DOHH2 (cell line): ENCODE measurements at regions not wholly inside any gene's neighbourhood (a gene's known extent, or its start where the extent isn't known, plus 50 kb on each side); places are given as distances from the start of the nearest gene placed in this dataset.

Experiments used
- H3F3A ChIP-seq: fragments of 200-600 bp; sonication (generic), shearing (Covaris generic); 2 replicates; pipeline ENCODE4 v1.6.0; 2016; ENCODE audit warnings: antibody characterized with exemption, mild to moderate bottlenecking; ENCODE audit not compliant: control insufficient read depth, insufficient read depth
- H3K27ac ChIP-seq: fragments of 200-600 bp; sonication (generic); 2 replicates; pipeline ENCODE4 v1.5.1; 2014; ENCODE audit warnings: low read depth, mild to moderate bottlenecking, low read length, moderate library complexity
- H3K27me3 ChIP-seq: fragments of 200-600 bp; sonication (generic); 2 replicates; pipeline ENCODE4 v1.6.1; 2014; ENCODE audit warnings: mild to moderate bottlenecking, low read length, mixed read lengths; ENCODE audit not compliant: control insufficient read depth
- H3K36me3 ChIP-seq: fragments of 200-600 bp; sonication (generic); 2 replicates; pipeline ENCODE4 v1.6.1; 2014; ENCODE audit warnings: mild to moderate bottlenecking, low read length, moderate library complexity, mixed read lengths; ENCODE audit not compliant: control insufficient read depth
- H3K4me1 ChIP-seq: fragments of 200-600 bp; sonication (generic); 2 replicates; pipeline ENCODE4 v1.6.1; 2014; ENCODE audit warnings: mild to moderate bottlenecking, low read length, mixed read lengths; ENCODE audit not compliant: control insufficient read depth
- H3K4me2 ChIP-seq: fragments of 200-600 bp; sonication (generic); 2 replicates; pipeline ENCODE4 v1.6.0; 2014; ENCODE audit warnings: mild to moderate bottlenecking, low read length, moderate library complexity
- H3K4me3 ChIP-seq: fragments of 200-600 bp; sonication (generic); 2 replicates; pipeline ENCODE4 v1.5.1; 2014; ENCODE audit warnings: mild to moderate bottlenecking, low read length, mixed read lengths
- H3K79me2 ChIP-seq: fragments of 200-600 bp; sonication (generic); 2 replicates; pipeline ENCODE4 v1.6.1; 2014; ENCODE audit warnings: mild to moderate bottlenecking, low read length, mixed read lengths; ENCODE audit not compliant: control insufficient read depth
- H3K9me2 ChIP-seq: fragments of 200-600 bp; sonication (generic); replicated peaks from 2 replicates; pipeline ENCODE4 v1.6.1; 2014; ENCODE audit warnings: mild to moderate bottlenecking, low read length, mixed read lengths; ENCODE audit not compliant: control insufficient read depth
- H3K9me3 ChIP-seq: fragments of 200-600 bp; sonication (generic); 2 replicates; pipeline ENCODE4 v1.6.1; 2014; ENCODE audit warnings: antibody characterized with exemption, low read length, mixed read lengths; ENCODE audit not compliant: control insufficient read depth, insufficient read depth
- H4K20me1 ChIP-seq: fragments of 200-600 bp; sonication (generic); 2 replicates; pipeline ENCODE4 v1.6.0; 2014; ENCODE audit warnings: low read depth, mild to moderate bottlenecking, antibody characterized with exemption, low read length, moderate library complexity; ENCODE audit not compliant: control insufficient read depth, insufficient read depth
- CTCF ChIP-seq: fragments of 200-600 bp; sonication (generic); IDR thresholded peaks from one replicate; pipeline ENCODE4 v1.5.1; 2014; ENCODE audit warnings: antibody characterized with exemption, mild to moderate bottlenecking, low read depth, low read length; ENCODE audit not compliant: poor library complexity, severe bottlenecking
- EZH2phosphoT487 ChIP-seq: fragments of 200-600 bp; sonication (generic); IDR thresholded peaks from 2 replicates; pipeline ENCODE4 v1.6.1; 2017; ENCODE audit warnings: borderline replicate concordance, mild to moderate bottlenecking, antibody characterized with exemption, low read length, moderate library complexity, mixed read lengths

- no peaks in the 10 kb centered on the region for H3K36me3 ChIP-seq
- TF ChIP-seq EZH2phosphoT487 (no peak), CTCF (no peak)
- H3K4me2 ChIP-seq, result no peak overlapping the region
- H3K9me3 ChIP-seq, result no peaks in the 10 kb centered on the region
- H3K9me2 ChIP-seq, result no peaks in the 10 kb centered on the region
- no peaks in the 10 kb centered on the region for H3K4me1 ChIP-seq
- H3K4me3 ChIP-seq, result no peak overlapping the region
- no peak overlapping the region for H3K27ac ChIP-seq
- no peaks in the 10 kb centered on the region for H4K20me1 ChIP-seq
- no peaks in the 10 kb centered on the region for H3F3A ChIP-seq
- H3K79me2 ChIP-seq, result no peaks in the 10 kb centered on the region
- no peaks in the 10 kb centered on the region for H3K27me3 ChIP-seq
Observed at GRCh38 chr11:13126430-13126829, 117.3 kb downstream of the RASSF10 start.

- Histone ChIP-seq H3K4me1 (no peaks in the 10 kb centered on the region), H3K4me2 (no peak overlapping the region), H3F3A (no peaks in the 10 kb centered on the region), H3K36me3 (no peaks in the 10 kb centered on the region), H3K27ac (no peak overlapping the region), H3K9me2 (no peaks in the 10 kb centered on the region), H4K20me1 (no peaks in the 10 kb centered on the region), H3K27me3 (no peaks in the 10 kb centered on the region), H3K9me3 (no peaks in the 10 kb centered on the region), H3K4me3 (no peak overlapping the region), H3K79me2 (no peaks in the 10 kb centered on the region)
- TF ChIP-seq CTCF (no peak), EZH2phosphoT487 (no peak)
Observed at GRCh38 chr11:13127161-13127560, 118.0 kb downstream of the RASSF10 start.

GRCh38 chr11:13128354-13128753 is 119.2 kb downstream of the RASSF10 start:
- Histone ChIP-seq H4K20me1 (no peaks in the 10 kb centered on the region), H3K9me3 (no peaks in the 10 kb centered on the region), H3K4me2 (no peak overlapping the region), H3K27ac (no peak overlapping the region), H3K27me3 (no peaks in the 10 kb centered on the region), H3K4me1 (no peaks in the 10 kb centered on the region), H3K79me2 (no peaks in the 10 kb centered on the region), H3K4me3 (no peak overlapping the region), H3K9me2 (no peaks in the 10 kb centered on the region), H3K36me3 (no peaks in the 10 kb centered on the region), H3F3A (no peaks in the 10 kb centered on the region)
- no peak for TF ChIP-seq CTCF
- TF ChIP-seq EZH2phosphoT487, result no peak

DNA sequence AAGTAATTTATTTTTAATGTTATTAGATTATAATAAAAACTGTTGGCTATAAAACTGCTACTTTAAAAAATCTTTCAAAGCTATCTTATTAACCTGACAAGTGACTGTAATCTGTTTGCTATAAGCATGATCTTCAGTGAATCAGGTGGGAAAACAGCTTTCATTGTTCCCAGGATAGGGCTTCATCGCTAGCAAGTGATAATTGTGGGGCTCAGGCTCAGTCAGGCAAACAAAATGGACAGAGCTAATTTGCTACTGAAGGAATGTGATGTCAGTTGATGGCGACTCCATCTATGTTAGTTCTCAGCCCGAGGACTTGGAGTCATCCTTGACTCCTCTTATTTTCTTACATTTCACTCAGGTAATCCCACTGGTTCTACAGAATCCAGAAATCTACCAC is 125.0 kb downstream of the RASSF10 start:
- H3K27me3 ChIP-seq, result no peaks in the 10 kb centered on the region
- TF ChIP-seq CTCF (no peak), EZH2phosphoT487 (no peak)
- H3F3A ChIP-seq, result no peaks in the 10 kb centered on the region
- H3K27ac ChIP-seq, result no peak overlapping the region
- H3K9me2 ChIP-seq, result no peaks in the 10 kb centered on the region
- no peaks in the 10 kb centered on the region for H4K20me1 ChIP-seq
- H3K79me2 ChIP-seq, result no peaks in the 10 kb centered on the region
- no peak overlapping the region for H3K4me3 ChIP-seq
- no peaks in the 10 kb centered on the region for H3K9me3 ChIP-seq
- no peaks in the 10 kb centered on the region for H3K4me1 ChIP-seq
- no peaks in the 10 kb centered on the region for H3K36me3 ChIP-seq
- no peak overlapping the region for H3K4me2 ChIP-seq
